ENCODE measurements at regions not wholly inside any gene's neighbourhood (a gene's known extent, or its start where the extent isn't known, plus 50 kb on each side); places are given as distances from the start of the nearest gene placed in this dataset.
"Not testable (repeated sequence)": the region's sequence is repeated elsewhere in the genome, so short reads cannot be mapped to it uniquely, and the experiment has no call there.

GRCh38 chr7:123323689-123324088 is 123.9 kb upstream of the SLC13A1 start:
- DNase-seq (ENCODE audit: low read depth) = no peak

DNA sequence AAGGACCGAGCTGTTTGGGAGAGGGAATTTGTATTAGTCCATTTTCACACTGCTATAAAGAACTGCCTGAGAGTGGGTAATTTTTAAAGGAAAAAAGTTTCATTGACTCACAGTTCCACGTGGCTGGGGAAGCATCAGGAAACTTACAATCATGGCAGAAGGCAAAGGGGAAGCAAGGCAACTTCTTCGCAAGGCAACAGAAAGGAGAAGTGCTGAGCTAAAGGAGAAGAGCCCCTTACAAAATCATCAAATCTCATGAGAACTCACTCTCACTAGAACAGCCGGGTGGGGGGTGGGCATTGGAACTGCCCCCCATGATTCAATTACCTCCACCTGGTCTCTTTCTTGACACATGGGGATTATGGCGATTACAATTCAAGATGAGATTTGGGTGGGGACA is 121.8 kb upstream of the SLC13A1 start:
- DNase-seq (ENCODE audit: low read depth) = not testable (repeated sequence)

GRCh38 chr7:123319911-123320310 is 120.1 kb upstream of the SLC13A1 start:
- no peak for DNase-seq (ENCODE audit: low read depth)

DNA sequence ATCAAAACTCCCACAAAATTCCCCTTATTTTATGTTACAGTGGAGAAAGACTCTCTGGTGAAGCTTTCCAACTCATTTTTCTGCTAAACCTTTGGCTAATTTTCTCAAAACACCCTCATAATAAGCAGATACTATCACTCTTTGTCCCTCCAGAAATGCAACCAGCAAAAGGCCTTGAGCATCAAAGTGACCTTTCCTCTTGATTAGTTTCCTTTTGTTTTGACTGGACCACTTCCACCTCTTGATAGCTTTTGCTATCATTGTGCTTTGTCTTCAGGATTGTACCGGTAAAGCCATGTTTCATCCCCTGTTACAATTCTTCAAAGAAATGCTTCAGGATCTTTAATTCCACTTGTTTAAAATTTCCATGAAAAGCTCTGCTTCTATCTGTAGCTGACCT is 115.1 kb upstream of the SLC13A1 start:
- DNase-seq (ENCODE audit: low read depth) = no peak

GRCh38 chr7:123308254-123308951 is 108.6 kb upstream of the SLC13A1 start:
- no peak for DNase-seq (ENCODE audit: low read depth)

GRCh38 chr7:123305840-123306375 is 106.1 kb upstream of the SLC13A1 start:
- DNase-seq (ENCODE audit: low read depth) = no peak

DNA sequence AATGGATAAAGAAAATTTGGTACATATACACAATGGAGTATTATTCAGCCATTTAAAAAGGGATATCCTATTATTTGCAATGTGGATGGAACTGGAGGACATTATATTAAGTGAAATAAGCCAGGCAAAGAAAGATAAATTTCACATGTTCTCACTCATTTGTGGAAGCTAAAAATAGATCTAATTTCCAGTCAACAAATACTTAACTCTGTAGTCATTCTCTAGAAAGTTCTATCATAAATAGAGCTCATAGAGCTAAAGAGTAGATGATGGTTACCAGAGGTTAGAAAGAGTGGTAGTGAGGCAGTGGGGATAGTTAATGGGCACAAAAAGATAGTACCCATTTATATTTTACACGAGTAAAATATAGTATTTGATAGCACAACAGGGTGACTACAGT is 104.2 kb upstream of the SLC13A1 start:
- DNase-seq (ENCODE audit: low read depth) = no peak

DNA sequence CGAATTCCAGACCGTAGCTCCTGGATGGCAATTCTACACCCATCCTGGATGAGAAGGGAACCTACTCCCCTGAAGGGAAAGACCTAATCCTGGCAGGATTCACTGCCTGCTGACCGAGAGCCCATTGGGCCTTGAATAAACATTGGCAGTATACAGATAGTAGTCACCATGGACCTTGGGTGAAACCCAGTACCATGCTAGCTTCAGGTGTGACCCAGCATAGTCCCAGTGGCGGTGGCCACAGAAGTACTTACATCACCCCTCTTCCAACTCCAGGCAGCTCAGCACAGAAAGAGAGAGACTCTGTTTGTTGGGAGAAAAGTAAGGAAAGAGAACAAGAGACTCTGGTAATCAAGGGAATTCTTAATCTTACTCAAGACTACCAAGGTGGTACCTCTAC is 97.2 kb upstream of the SLC13A1 start:
- no peak for DNase-seq (ENCODE audit: low read depth)

DNA sequence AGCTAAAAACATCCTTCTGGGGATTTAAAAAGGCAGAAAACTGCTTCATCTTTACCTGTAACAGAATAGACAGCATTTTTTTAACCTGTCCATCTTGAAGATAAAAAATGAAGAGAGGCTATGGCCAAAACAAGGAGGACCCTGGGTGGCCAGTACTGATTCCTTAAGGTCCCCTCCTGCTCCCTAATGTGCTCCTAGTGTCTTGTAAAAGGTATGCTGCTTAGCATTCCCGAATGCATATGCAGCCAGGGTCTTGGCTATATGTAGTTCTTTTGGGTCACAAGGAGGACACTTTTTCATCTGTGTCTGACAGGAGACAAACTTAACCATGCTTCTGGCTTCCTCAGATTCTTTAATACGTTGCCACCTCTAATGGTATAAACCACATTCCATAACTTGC is 93.9 kb upstream of the SLC13A1 start:
- DNase-seq (ENCODE audit: low read depth) = no peak

- no peak for DNase-seq (ENCODE audit: low read depth)
Observed at GRCh38 chr7:123292227-123292626, 92.5 kb upstream of the SLC13A1 start.

- no peak for DNase-seq (ENCODE audit: low read depth)
Observed at GRCh38 chr7:123289200-123289599, 89.4 kb upstream of the SLC13A1 start.

DNA sequence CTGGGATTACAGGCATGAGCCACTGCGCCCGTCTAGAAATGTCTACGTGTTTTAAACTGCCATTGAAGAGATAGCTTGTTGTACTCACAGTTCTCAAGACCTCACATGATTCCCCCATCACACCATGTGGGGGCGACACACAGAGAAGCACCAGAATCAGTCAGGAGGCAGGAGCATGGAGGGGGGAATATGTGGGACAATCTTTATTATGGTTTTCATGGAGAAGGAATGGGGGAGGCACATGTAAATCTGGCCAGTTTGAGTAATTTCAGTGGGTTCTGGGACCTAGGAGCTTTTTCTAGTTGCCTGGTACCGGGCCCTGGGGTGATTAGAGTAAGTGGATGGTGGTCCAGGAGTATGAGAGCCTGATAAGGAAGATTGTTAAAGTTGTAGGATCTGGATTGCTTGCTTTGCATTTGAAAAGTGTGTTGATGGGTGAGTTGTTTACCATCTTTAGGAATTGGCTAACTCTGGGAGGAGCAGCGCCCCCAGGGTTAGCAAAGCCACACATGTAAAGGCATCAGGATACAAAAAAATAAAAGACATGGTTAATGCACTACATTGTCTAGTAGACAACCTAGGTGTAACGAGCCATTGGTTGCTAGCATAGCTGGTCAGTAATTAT is 85.4 kb upstream of the SLC13A1 start:
- DNase-seq (ENCODE audit: low read depth) = no peak

GRCh38 chr7:123283373-123283772 is 83.6 kb upstream of the SLC13A1 start:
- DNase-seq (ENCODE audit: low read depth) = no peak

DNA sequence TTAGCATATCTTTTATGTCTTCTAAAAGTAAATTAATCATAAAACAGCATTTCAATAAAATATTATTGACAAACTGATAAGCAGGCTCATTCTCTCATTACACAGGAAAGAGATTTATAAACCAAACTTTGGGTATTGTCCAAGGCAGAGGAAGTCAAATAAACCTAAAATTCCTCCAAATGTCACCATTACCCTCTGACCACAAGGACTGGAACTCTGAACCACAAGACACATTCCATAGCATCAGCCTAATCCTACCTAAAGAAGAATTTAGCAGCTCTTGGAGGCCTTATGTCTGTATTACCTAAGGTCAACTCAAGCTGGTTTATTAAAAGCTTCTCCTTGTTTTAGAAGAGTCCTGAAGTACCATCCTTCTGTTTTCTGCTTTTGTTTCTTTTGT is 82.4 kb upstream of the SLC13A1 start:
- peak; percentile 35 for DNase-seq (ENCODE audit: low read depth)

DNA sequence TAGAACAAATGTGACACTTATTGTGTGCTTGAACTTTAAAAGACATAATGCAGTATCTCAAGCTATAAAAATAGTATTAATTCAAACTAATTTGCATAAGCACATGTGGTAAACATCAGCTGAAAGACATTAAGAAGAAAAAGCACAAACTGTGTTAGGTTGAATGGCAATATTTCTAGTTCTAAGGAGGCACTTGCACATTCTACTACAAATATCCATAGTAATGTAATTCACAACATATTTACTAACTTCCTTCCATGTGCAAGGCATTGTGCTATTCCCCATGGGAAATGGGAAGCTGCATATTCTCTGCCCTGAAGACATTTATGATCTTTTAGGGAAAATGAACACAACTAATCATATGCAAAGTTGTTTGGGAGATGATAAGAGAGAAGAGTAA is 80.2 kb upstream of the SLC13A1 start:
- no peak for DNase-seq (ENCODE audit: low read depth)

DNA sequence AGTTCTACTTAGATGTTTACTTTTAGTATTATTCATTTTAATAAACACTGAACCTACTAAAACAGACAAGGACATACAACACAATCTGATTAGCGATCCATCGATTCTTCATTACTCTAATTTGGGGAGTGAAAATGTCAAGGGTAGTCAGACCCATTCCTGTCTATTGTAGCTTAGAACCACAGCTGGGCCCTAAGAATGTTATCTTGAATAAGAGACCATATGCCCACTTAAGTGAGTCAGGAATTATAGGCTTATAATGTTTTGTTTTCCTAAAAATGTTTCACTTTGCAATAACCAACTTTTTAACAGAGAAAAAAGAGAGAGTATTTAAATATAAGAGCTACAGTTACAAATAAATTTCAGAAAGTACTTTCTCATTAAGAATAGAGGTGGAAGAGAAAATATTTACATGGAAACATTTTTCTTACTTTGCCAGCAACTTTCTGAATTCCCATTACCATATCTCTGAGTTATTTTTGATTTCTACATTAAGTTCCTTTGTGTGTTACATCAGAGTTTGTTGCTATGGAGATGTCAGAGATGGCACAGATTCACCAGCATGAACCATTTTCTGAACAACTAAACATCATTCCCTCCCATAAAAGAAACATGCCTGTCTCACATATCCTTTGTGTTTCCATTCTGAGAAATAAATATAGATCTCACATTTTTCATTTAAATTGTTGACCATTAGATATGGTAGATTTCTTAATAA is 75.4 kb upstream of the SLC13A1 start:
- peak; percentile 28 for DNase-seq (ENCODE audit: low read depth)

DNA sequence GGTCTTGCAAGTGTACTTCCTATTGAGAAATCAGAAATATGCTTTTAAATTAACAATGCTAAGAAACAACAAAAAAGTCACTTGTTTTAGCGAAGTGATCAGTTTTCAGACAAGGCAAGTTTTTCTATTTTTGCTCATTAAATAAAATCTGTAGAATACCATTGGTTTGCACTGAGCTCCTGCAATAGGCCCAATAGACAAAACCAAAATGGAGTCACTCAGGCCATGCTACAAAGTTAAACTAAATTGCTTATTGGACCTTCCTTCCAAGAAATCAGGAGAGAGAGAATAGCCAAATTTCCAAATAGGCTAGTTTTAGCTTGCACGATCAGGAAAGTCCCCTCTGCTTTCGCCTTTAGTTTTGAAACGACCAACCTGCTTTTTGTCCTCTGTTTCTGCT is 73.4 kb upstream of the SLC13A1 start:
- no peak for DNase-seq (ENCODE audit: low read depth)

DNA sequence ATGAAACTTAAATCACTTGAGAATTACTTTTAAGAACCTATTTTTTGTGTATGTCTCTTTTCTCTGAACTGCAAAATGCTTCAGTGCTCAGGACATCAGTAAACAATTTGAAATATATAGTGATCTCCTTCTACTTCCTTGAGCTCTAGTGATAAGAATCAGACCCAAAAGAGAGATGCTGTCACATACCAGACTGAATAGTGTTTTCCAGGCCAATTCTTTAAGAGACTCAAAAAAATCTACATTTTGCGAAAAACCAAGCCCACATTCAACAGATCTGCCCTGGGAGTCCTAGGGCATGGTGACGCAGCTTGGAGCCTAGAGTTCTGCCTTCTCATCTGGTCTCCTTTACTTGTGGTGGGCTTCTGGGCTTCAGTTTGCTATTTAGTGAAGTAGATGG is 72.1 kb upstream of the SLC13A1 start:
- DNase-seq (ENCODE audit: low read depth) = no peak

DNA sequence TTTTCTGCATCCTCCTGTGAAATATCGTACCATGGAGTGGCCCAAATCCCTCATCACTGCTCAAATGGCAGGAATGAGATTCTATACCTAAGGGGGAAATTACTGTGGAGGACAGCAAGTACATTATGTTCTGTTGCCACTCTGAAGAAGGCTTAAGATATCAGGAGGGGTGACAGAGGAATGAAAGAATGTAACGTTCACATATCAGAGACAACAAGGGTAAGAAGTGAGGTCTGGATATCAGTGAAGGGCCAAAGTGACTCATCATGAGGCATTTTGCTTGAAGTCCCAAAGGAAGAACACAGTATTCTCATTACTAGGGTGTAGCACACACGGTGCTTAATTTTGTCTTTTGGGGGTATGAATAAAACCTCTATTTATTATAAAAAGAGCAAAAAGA is 71.5 kb upstream of the SLC13A1 start:
- peak; percentile 66 for DNase-seq (ENCODE audit: low read depth)

GRCh38 chr7:123270570-123270969 is 70.8 kb upstream of the SLC13A1 start:
- DNase-seq (ENCODE audit: low read depth) = no peak

GRCh38 chr7:123265853-123266252 is 66.1 kb upstream of the SLC13A1 start:
- DNase-seq (ENCODE audit: low read depth) = no peak

DNA sequence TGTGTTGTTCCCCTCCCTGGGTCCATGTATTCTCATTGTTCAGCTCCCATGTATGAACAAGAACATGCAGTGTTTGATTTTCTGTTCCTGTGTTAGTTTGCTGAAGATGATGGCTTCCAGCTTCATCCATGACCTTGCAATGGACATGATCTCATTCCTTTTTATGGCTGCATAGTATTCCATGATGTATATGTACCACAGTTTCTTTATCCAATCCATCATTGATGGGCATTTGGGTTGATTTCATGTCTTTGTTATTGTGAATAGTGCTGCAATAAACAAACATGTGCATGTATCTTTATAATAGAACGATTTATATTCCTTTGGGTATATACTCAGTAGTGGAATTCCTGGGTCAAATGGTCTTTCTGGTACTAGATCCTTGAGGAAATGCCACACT is 65.1 kb upstream of the SLC13A1 start:
- DNase-seq (ENCODE audit: low read depth) = not testable (repeated sequence)

- no peak for DNase-seq (ENCODE audit: low read depth)
Observed at GRCh38 chr7:123260428-123260960, 60.7 kb upstream of the SLC13A1 start.
